ENCODE measurements at regions not wholly inside any gene's neighbourhood (a gene's known extent, or its start where the extent isn't known, plus 50 kb on each side); places are given as distances from the start of the nearest gene placed in this dataset.

- no peak for TF ChIP-seq TARDBP (IDR thresholded peaks at IDR 0.05)
- no peak for TF ChIP-seq BHLHE40 (IDR thresholded peaks at IDR 0.05; ENCODE audit: borderline replicate concordance)
- no peak for TF ChIP-seq SUZ12 (IDR thresholded peaks at IDR 0.05)
- TF ChIP-seq SP1 (IDR thresholded peaks at IDR 0.05): no peak
- TF ChIP-seq NFRKB (IDR thresholded peaks at IDR 0.05): no peak
- TF ChIP-seq LEF1 (IDR thresholded peaks at IDR 0.05; ENCODE audit: borderline replicate concordance): no peak
- TF ChIP-seq ARNT (IDR thresholded peaks at IDR 0.05): no peak
- TF ChIP-seq ZNF384 (IDR thresholded peaks at IDR 0.05): no peak
- TF ChIP-seq FOXK2 (IDR thresholded peaks at IDR 0.05): no peak
- TF ChIP-seq FOXM1 (IDR thresholded peaks at IDR 0.05; ENCODE audit: borderline replicate concordance): no peak
- TF ChIP-seq FOXA1 (IDR thresholded peaks at IDR 0.05): no peak
- no peak for TF ChIP-seq L3MBTL2 (conservative IDR thresholded peaks at IDR 0.05)
- TF ChIP-seq HDGF (IDR thresholded peaks at IDR 0.05; ENCODE audit: borderline replicate concordance): no peak
- no peak for TF ChIP-seq ELF4 (IDR thresholded peaks at IDR 0.05)
Measured at GRCh38 chr13:42388326-42388725, 116.4 kb downstream of the AKAP11 start.

Measured in HEK293T (cell line).